SK-N-SH treated with all-trans-retinoic acid at 6 μM for 48 hours (cell line): ENCODE measurements at regions not wholly inside any gene's neighbourhood (a gene's known extent, or its start where the extent isn't known, plus 50 kb on each side); places are given as distances from the start of the nearest gene placed in this dataset.

Source experiments
- ATAC-seq: fragments of 200-7000 bp; cut with Tn5 transposase; 3 replicates; pipeline ENCODE4 v1.9.1; 2020; ENCODE audit warnings: mild to moderate bottlenecking, moderate library complexity
- ARNTL ChIP-seq: fragments of 450-650 bp; formaldehyde crosslinking; IDR thresholded peaks from 2 replicates; pipeline ENCODE4 v1.5.0; 2020; ENCODE audit warnings: low read depth, mild to moderate bottlenecking, moderate library complexity, borderline replicate concordance
- BACH2 ChIP-seq: fragments of 250-450 bp; sonication (Bioruptor Pico); IDR thresholded peaks from 2 replicates; pipeline ENCODE4 v1.9.0; 2021; ENCODE audit warnings: mild to moderate bottlenecking, borderline replicate concordance
- CSDC2 ChIP-seq: fragments of 250-450 bp; sonication (Bioruptor Pico); IDR thresholded peaks from 2 replicates; pipeline ENCODE4 v1.5.0; 2020; ENCODE audit warnings: mild to moderate bottlenecking, moderate library complexity
- CSRNP3 ChIP-seq: fragments of 250-450 bp; sonication (Bioruptor Pico); IDR thresholded peaks from 2 replicates; pipeline ENCODE4 v1.5.1; 2021; ENCODE audit warnings: mild to moderate bottlenecking, moderate library complexity
- ESRRG ChIP-seq: fragments of 250-450 bp; sonication (Bioruptor Pico); IDR thresholded peaks from 2 replicates; pipeline ENCODE4 v1.6.1; 2021; ENCODE audit warnings: mild to moderate bottlenecking
- GLIS3 ChIP-seq: fragments of 250-450 bp; sonication (Bioruptor Pico); IDR thresholded peaks from 2 replicates; pipeline ENCODE4 v1.5.0; 2020; ENCODE audit warnings: mild to moderate bottlenecking, moderate library complexity
- ISL1 ChIP-seq: fragments of 250-450 bp; sonication (Bioruptor Pico); IDR thresholded peaks from 2 replicates; pipeline ENCODE4 v2.1.2; 2022; ENCODE audit warnings: mild to moderate bottlenecking, moderate library complexity
- OSR1 ChIP-seq: fragments of 250-450 bp; sonication (Bioruptor Pico); IDR thresholded peaks from 2 replicates; pipeline ENCODE4 v1.8.0; 2022; ENCODE audit warnings: moderate library complexity, mild to moderate bottlenecking, inconsistent platforms
- PPARA ChIP-seq: fragments of 250-450 bp; sonication (Bioruptor Pico); IDR thresholded peaks from 2 replicates; pipeline ENCODE4 v1.5.0; 2020; ENCODE audit warnings: mild to moderate bottlenecking, borderline replicate concordance
- RARB ChIP-seq: fragments of 250-450 bp; sonication (Bioruptor Pico); IDR thresholded peaks from 2 replicates; pipeline ENCODE4 v1.8.0; 2021; ENCODE audit warnings: mild to moderate bottlenecking, moderate library complexity
- SNAI2 ChIP-seq: fragments of 250-450 bp; sonication (Bioruptor Pico); IDR thresholded peaks from 2 replicates; pipeline ENCODE4 v1.5.0; 2020; ENCODE audit warnings: mild to moderate bottlenecking, moderate library complexity
- TCF4 ChIP-seq: fragments of 250-450 bp; sonication (Bioruptor Pico); IDR thresholded peaks from 2 replicates; pipeline ENCODE4 v1.8.0; 2021; ENCODE audit warnings: mild to moderate bottlenecking, moderate library complexity, borderline replicate concordance
- TSHZ2 ChIP-seq: fragments of 250-450 bp; sonication (Bioruptor Pico); IDR thresholded peaks from 2 replicates; pipeline ENCODE4 v1.5.0; 2020; ENCODE audit warnings: mild to moderate bottlenecking, moderate library complexity
- ZC3H10 ChIP-seq: fragments of 250-450 bp; sonication (Bioruptor Pico); IDR thresholded peaks from 2 replicates; pipeline ENCODE4 v1.5.1; 2021; ENCODE audit warnings: mild to moderate bottlenecking, moderate library complexity
- ZFP3 ChIP-seq: fragments of 250-450 bp; sonication (Bioruptor Pico); IDR thresholded peaks from 2 replicates; pipeline ENCODE4 v1.5.0; 2020; ENCODE audit warnings: mild to moderate bottlenecking, moderate library complexity
- ZNF565 ChIP-seq: fragments of 450-650 bp; formaldehyde crosslinking; conservative IDR thresholded peaks from 2 replicates; pipeline ENCODE4 v1.5.0; 2020; ENCODE audit warnings: low read depth, mild to moderate bottlenecking, moderate library complexity
- ZNF70 ChIP-seq: fragments of 450-650 bp; formaldehyde crosslinking; IDR thresholded peaks from 2 replicates; pipeline ENCODE4 v1.5.0; 2020; ENCODE audit warnings: mild to moderate bottlenecking, moderate library complexity
- ZNF8 ChIP-seq: fragments of 450-650 bp; formaldehyde crosslinking; IDR thresholded peaks from 2 replicates; pipeline ENCODE4 v1.5.0; 2020; ENCODE audit warnings: mild to moderate bottlenecking, moderate library complexity
- TF ChIP-seq, protein P1 (sequence below): fragments of 250-450 bp; sonication (Bioruptor Pico); IDR thresholded peaks from 2 replicates; pipeline ENCODE4 v1.8.0; 2020; ENCODE audit warnings: mild to moderate bottlenecking, moderate library complexity, borderline replicate concordance
- TF ChIP-seq, protein P2 (sequence below): fragments of 250-450 bp; sonication (Bioruptor Pico); IDR thresholded peaks from 2 replicates; pipeline ENCODE4 v1.5.1; 2020; ENCODE audit warnings: low read depth, mild to moderate bottlenecking, moderate library complexity

DNA sequence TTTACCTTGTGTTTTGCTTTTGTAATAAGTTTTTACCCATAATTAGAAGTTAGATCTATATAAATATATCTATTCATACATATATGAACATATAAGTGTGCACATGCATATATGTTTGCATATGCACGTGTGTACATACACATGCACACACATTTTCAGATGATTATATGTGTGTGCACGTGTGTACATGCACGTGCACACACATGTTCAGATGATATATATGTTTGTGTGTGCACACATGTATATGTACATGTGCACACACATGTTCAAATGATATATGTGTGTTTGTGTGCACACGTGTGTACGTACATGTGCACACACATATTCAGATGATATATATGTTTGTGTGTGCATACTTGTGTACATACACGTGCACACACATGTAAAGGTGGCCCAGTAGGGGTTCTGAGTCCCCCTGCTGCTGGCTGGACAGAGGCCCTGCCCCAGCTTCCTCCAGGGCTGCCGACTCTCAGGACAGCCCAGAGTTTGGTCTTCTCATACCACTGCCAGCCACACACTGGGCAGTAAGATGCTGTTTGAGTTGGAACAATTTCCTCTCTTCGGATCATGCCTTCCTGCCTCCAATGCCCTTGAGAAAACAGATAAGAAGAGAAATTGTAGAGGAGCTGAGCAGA lies 252.3 kb upstream of the PPP2R2D start (continued):
- TF ChIP-seq, protein P1, sequence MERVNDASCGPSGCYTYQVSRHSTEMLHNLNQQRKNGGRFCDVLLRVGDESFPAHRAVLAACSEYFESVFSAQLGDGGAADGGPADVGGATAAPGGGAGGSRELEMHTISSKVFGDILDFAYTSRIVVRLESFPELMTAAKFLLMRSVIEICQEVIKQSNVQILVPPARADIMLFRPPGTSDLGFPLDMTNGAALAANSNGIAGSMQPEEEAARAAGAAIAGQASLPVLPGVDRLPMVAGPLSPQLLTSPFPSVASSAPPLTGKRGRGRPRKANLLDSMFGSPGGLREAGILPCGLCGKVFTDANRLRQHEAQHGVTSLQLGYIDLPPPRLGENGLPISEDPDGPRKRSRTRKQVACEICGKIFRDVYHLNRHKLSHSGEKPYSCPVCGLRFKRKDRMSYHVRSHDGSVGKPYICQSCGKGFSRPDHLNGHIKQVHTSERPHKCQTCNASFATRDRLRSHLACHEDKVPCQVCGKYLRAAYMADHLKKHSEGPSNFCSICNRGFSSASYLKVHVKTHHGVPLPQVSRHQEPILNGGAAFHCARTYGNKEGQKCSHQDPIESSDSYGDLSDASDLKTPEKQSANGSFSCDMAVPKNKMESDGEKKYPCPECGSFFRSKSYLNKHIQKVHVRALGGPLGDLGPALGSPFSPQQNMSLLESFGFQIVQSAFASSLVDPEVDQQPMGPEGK (CRISPR knock-in tag), result no peak
- TF ChIP-seq ZFP3 (CRISPR knock-in tag) (no peak), ZC3H10 (CRISPR knock-in tag) (no peak), GLIS3 (CRISPR knock-in tag) (no peak), ARNTL (CRISPR knock-in tag) (no peak), ZNF70 (CRISPR knock-in tag) (no peak)

DNA sequence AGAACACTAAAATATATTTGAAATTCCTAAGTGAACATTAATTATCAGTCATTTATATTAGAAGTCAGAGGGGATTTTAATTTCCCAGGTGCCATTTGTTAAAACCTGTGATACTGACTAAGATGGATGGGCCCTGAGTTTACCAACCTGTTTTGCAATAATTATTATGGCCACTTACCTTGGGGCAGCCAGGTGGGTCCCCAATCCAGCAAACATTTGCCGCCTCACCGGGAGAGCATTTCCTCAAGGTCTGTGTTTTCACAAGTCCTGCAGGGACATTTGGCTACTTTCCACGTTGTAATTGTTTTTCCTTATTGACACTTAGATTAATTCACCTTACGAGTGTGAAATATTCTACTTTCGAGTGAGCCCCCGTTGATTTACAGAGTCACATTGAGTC lies 251.2 kb upstream of the PPP2R2D start:
- ATAC-seq, result no peak

GRCh38 chr10:131650169-131650705 lies 250.6 kb upstream of the PPP2R2D start:
- TF ChIP-seq BACH2 (CRISPR knock-in tag) (no peak), TSHZ2 (no peak), ZNF8 (no peak), ESRRG (no peak), RARB (CRISPR knock-in tag) (no peak), ZFP3 (CRISPR knock-in tag) (no peak), ZC3H10 (CRISPR knock-in tag) (no peak), CSDC2 (CRISPR knock-in tag) (no peak), ARNTL (CRISPR knock-in tag) (no peak), SNAI2 (CRISPR knock-in tag) (no peak), ZNF565 (CRISPR knock-in tag) (no peak), ISL1 (no peak), CSRNP3 (CRISPR knock-in tag) (no peak), TCF4 (CRISPR knock-in tag) (no peak), PPARA (CRISPR knock-in tag) (no peak), ZNF70 (CRISPR knock-in tag) (no peak)
- TF ChIP-seq, protein P2, sequence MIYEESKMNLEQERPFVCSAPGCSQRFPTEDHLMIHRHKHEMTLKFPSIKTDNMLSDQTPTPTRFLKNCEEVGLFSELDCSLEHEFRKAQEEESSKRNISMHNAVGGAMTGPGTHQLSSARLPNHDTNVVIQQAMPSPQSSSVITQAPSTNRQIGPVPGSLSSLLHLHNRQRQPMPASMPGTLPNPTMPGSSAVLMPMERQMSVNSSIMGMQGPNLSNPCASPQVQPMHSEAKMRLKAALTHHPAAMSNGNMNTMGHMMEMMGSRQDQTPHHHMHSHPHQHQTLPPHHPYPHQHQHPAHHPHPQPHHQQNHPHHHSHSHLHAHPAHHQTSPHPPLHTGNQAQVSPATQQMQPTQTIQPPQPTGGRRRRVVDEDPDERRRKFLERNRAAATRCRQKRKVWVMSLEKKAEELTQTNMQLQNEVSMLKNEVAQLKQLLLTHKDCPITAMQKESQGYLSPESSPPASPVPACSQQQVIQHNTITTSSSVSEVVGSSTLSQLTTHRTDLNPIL (CRISPR knock-in tag), result no peak
- ATAC-seq, result no peak

More for the DNA sequence above, 251.2 kb upstream of the PPP2R2D start:
- no peak for TF ChIP-seq TCF4 (CRISPR knock-in tag)

DNA sequence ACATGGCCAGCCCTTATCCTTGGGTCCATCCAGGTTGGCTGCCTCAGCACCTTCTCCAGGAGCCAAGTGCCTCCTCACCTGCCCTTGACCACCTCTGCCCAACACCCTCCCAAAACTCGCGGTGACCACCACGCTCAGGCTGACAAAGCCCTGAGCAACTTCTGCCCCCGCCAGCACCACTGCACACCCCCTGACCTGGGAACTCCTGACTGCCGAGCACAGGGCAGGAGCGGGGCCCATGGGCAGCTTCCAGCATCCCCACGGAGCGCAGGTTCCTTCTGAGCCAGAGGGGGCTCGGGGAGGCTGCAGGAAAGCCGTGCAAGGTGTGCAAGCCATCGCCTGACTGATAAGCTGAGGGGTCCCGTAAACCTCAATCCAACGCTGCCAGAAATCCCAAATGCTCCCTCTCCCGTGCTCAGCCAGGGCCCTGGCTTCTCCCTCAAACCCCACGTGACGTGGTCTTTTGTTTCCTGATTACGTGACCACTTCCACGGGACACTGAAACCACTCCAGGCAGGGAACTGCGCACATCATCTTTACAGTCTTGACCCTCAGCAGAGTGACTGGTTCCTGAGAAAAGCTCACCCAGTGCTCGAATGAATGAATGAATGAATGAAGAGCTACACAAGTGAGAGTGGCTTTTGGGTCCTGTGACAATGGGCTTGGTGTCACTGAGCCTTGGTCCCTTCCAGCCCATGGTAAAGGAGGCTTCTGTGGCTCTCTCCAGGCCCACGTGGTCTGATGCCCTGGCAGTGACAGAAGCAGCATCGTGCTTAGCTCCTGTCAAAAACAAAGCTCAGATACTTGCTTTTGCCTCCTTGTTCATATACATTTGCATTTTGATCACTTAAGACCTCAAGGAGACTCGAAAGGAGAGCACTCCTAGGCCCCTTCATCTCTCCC lies 249.8 kb upstream of the PPP2R2D start:
- TF ChIP-seq ZNF565 (CRISPR knock-in tag), result no peak
- TF ChIP-seq OSR1 (CRISPR knock-in tag), result no peak
- no peak for TF ChIP-seq ISL1
- no peak for TF ChIP-seq SNAI2 (CRISPR knock-in tag)
- TF ChIP-seq, protein P2 (CRISPR knock-in tag), result no peak
- TF ChIP-seq TCF4 (CRISPR knock-in tag), result no peak
- no peak for TF ChIP-seq RARB (CRISPR knock-in tag)
- TF ChIP-seq ZNF70 (CRISPR knock-in tag), result no peak
- no peak for ATAC-seq
